Prostate gland (tissue), 2 donors: ENCODE measurements at regions not wholly inside any gene's neighbourhood (a gene's known extent, or its start where the extent isn't known, plus 50 kb on each side); places are given as distances from the start of the nearest gene placed in this dataset.
"Not testable (repeated sequence)": the region's sequence is repeated elsewhere in the genome, so short reads cannot be mapped to it uniquely, and the experiment has no call there.

ENCODE experiments used
- POLR2A ChIP-seq: fragments of 450-650 bp; IDR thresholded peaks from one replicate; pipeline ENCODE4 v1.6.1; 2016; ENCODE audit warnings: antibody characterized with exemption, mild to moderate bottlenecking
- TF ChIP-seq, protein P1 (sequence below), 4 experiments: fragments of 200-600 bp in 2 of 4; fragments of 450-650 bp in 2 of 4; sonication (generic) in 2 of 4; IDR thresholded peaks; 1 replicate in 3 of 4; 2 replicates in 1 of 4; pipeline ENCODE4 v1.5.1; 2016 to 2019; ENCODE audit warnings: antibody characterized with exemption in 4 of 4, mild to moderate bottlenecking in 2 of 4, moderate library complexity in 2 of 4

- TF ChIP-seq, protein P1, sequence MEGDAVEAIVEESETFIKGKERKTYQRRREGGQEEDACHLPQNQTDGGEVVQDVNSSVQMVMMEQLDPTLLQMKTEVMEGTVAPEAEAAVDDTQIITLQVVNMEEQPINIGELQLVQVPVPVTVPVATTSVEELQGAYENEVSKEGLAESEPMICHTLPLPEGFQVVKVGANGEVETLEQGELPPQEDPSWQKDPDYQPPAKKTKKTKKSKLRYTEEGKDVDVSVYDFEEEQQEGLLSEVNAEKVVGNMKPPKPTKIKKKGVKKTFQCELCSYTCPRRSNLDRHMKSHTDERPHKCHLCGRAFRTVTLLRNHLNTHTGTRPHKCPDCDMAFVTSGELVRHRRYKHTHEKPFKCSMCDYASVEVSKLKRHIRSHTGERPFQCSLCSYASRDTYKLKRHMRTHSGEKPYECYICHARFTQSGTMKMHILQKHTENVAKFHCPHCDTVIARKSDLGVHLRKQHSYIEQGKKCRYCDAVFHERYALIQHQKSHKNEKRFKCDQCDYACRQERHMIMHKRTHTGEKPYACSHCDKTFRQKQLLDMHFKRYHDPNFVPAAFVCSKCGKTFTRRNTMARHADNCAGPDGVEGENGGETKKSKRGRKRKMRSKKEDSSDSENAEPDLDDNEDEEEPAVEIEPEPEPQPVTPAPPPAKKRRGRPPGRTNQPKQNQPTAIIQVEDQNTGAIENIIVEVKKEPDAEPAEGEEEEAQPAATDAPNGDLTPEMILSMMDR (IDR thresholded peaks at IDR 0.05) = not testable (repeated sequence)
- not testable (repeated sequence) for TF ChIP-seq POLR2A
Observed at GRCh38 chr2:89243114-89243700, 551.7 kb downstream of the RPIA start.
